ENCODE measurements at regions not wholly inside any gene's neighbourhood (a gene's known extent, or its start where the extent isn't known, plus 50 kb on each side); places are given as distances from the start of the nearest gene placed in this dataset.
"Not testable (repeated sequence)": the region's sequence is repeated elsewhere in the genome, so short reads cannot be mapped to it uniquely, and the experiment has no call there.

- H3K36me3 Mint-ChIP-seq (ENCODE audit: low read depth), result no peaks in the 10 kb centered on the region
Observed at GRCh38 chr10:101280511-101280910, 51.2 kb upstream of the LBX1 start.

GRCh38 chr10:101280921-101281320, 51.7 kb upstream of the LBX1 start:
- H3K9me3 Mint-ChIP-seq; H3K4me3 Mint-ChIP-seq; H3K36me3 Mint-ChIP-seq (ENCODE audit: low read depth); POLR2A ChIA-PET; DNase-seq; H3K27ac Mint-ChIP-seq; H3K4me1 Mint-ChIP-seq: not testable (repeated sequence)
- H3K27me3 Mint-ChIP-seq, result peaks cover 44% of the 10 kb centered on the region
- CTCF ChIA-PET, result interaction anchor here (0.5 kb wide), 1 partner anchor 162 kb away, joined by 3 read pairs; no protein-coding TSS in a partner anchor

More at GRCh38 chr10:101280511-101280910, 51.2 kb upstream of the LBX1 start:
- ChIA-PET POLR2A (no interaction called here), CTCF (no interaction called here)
- H3K27ac Mint-ChIP-seq, result no peak overlapping the region
- peaks cover 40% of the 10 kb centered on the region for H3K27me3 Mint-ChIP-seq
- H3K4me3 Mint-ChIP-seq, result no peak overlapping the region
- no peaks in the 10 kb centered on the region for H3K9me3 Mint-ChIP-seq
- DNase-seq, result no peak
- H3K4me1 Mint-ChIP-seq, result no peaks in the 10 kb centered on the region

- H3K27ac Mint-ChIP-seq, result no peak overlapping the region
- CTCF ChIA-PET, result interaction anchor here (1.2 kb wide), 1 partner anchor 69 kb away, joined by 3 read pairs; no protein-coding TSS in a partner anchor
- no peak for DNase-seq
- H3K27me3 Mint-ChIP-seq, result peaks cover 58% of the 10 kb centered on the region
- H3K4me1 Mint-ChIP-seq, result no peaks in the 10 kb centered on the region
- no peaks in the 10 kb centered on the region for H3K9me3 Mint-ChIP-seq
- H3K36me3 Mint-ChIP-seq (ENCODE audit: low read depth), result no peaks in the 10 kb centered on the region
- POLR2A ChIA-PET, result no interaction called here
- no peak overlapping the region for H3K4me3 Mint-ChIP-seq
Observed at GRCh38 chr10:101282947-101283346, 53.7 kb upstream of the LBX1 start.

- H3K4me1 Mint-ChIP-seq, result no peaks in the 10 kb centered on the region
- CTCF ChIA-PET, result no interaction called here
Observed at GRCh38 chr10:101283762-101284100, 54.5 kb upstream of the LBX1 start.

GRCh38 chr10:101284101-101284743, 55.0 kb upstream of the LBX1 start:
- H3K27me3 Mint-ChIP-seq, result peaks cover 63% of the 10 kb centered on the region
- no peak overlapping the region for H3K27ac Mint-ChIP-seq
- no peak for DNase-seq
- H3K4me1 Mint-ChIP-seq, result no peaks in the 10 kb centered on the region
- no peaks in the 10 kb centered on the region for H3K9me3 Mint-ChIP-seq
- ChIA-PET POLR2A (no interaction called here), CTCF (no interaction called here)
- no peaks in the 10 kb centered on the region for H3K36me3 Mint-ChIP-seq (ENCODE audit: low read depth)
- no peak overlapping the region for H3K4me3 Mint-ChIP-seq

More at GRCh38 chr10:101283762-101284100, 54.5 kb upstream of the LBX1 start:
- DNase-seq, result no peak
- Mint-ChIP-seq H3K9me3 (no peaks in the 10 kb centered on the region), H3K27me3 (peaks cover 61% of the 10 kb centered on the region), H3K27ac (no peak overlapping the region), H3K4me3 (no peak overlapping the region), H3K36me3 (ENCODE audit: low read depth) (no peaks in the 10 kb centered on the region)
- POLR2A ChIA-PET, result no interaction called here

GRCh38 chr10:101284744-101285463, 55.6 kb upstream of the LBX1 start:
- ChIA-PET POLR2A (no interaction called here), CTCF (interaction anchor here (0.5 kb wide), 1 partner anchor 182 kb away, joined by 3 read pairs; no protein-coding TSS in a partner anchor)
- Mint-ChIP-seq H3K27ac (no peak overlapping the region), H3K4me1 (no peaks in the 10 kb centered on the region), H3K27me3 (peaks cover 68% of the 10 kb centered on the region), H3K4me3 (no peak overlapping the region), H3K36me3 (ENCODE audit: low read depth) (no peaks in the 10 kb centered on the region), H3K9me3 (no peaks in the 10 kb centered on the region)
- DNase-seq, result no peak

- Mint-ChIP-seq H3K27me3 (peaks cover 75% of the 10 kb centered on the region), H3K4me3 (no peak overlapping the region), H3K27ac (no peak overlapping the region), H3K4me1 (no peaks in the 10 kb centered on the region), H3K36me3 (ENCODE audit: low read depth) (no peaks in the 10 kb centered on the region), H3K9me3 (no peaks in the 10 kb centered on the region)
- POLR2A ChIA-PET, result no interaction called here
- DNase-seq, result no peak
- CTCF ChIA-PET, result no interaction called here
Observed at GRCh38 chr10:101285519-101286070, 56.3 kb upstream of the LBX1 start.

- Mint-ChIP-seq H3K4me1 (peaks cover 3% of the 10 kb centered on the region), H3K27me3 (peaks cover 79% of the 10 kb centered on the region), H3K36me3 (ENCODE audit: low read depth) (no peaks in the 10 kb centered on the region), H3K27ac (no peak overlapping the region), H3K4me3 (no peak overlapping the region), H3K9me3 (no peaks in the 10 kb centered on the region)
- no peak for DNase-seq
- POLR2A ChIA-PET, result no interaction called here
- CTCF ChIA-PET, result no interaction called here
Observed at GRCh38 chr10:101286248-101287046, 57.2 kb upstream of the LBX1 start.

- Mint-ChIP-seq H3K36me3 (ENCODE audit: low read depth) (no peaks in the 10 kb centered on the region), H3K27me3 (peaks cover 79% of the 10 kb centered on the region), H3K4me1 (peaks cover 6% of the 10 kb centered on the region), H3K27ac (no peak overlapping the region), H3K9me3 (no peaks in the 10 kb centered on the region), H3K4me3 (no peak overlapping the region)
- DNase-seq, result no peak
- ChIA-PET POLR2A (no interaction called here), CTCF (interaction anchor here (1.0 kb wide), 1 partner anchor 11 kb away, joined by 4 read pairs; no protein-coding TSS in a partner anchor)
Observed at GRCh38 chr10:101287183-101287996, 58.1 kb upstream of the LBX1 start.

- no peak for DNase-seq
- Mint-ChIP-seq H3K4me3 (no peak overlapping the region), H3K9me3 (no peaks in the 10 kb centered on the region), H3K4me1 (peaks cover 6% of the 10 kb centered on the region), H3K27ac (no peak overlapping the region), H3K36me3 (ENCODE audit: low read depth) (no peaks in the 10 kb centered on the region), H3K27me3 (peaks cover 80% of the 10 kb centered on the region)
- ChIA-PET CTCF (interaction anchor here (0.7 to 1.2 kb wide), 3 partner anchors 10 to 154 kb away, joined by 3 to 5 read pairs (median 4); no protein-coding TSS in a partner anchor), POLR2A (no interaction called here)
Observed at GRCh38 chr10:101287997-101288635, 58.9 kb upstream of the LBX1 start.

- H3K4me3 Mint-ChIP-seq, result no peak overlapping the region
- no peak for DNase-seq
- H3K9me3 Mint-ChIP-seq, result no peaks in the 10 kb centered on the region
- H3K27ac Mint-ChIP-seq, result no peak overlapping the region
- ChIA-PET POLR2A (no interaction called here), CTCF (interaction anchor here (0.9 to 4.5 kb wide), 4 partner anchors 76 to 155 kb away, joined by 4 to 34 read pairs (median 6); no protein-coding TSS in a partner anchor)
- peaks cover 80% of the 10 kb centered on the region for H3K27me3 Mint-ChIP-seq
- H3K4me1 Mint-ChIP-seq, result peaks cover 6% of the 10 kb centered on the region
- no peaks in the 10 kb centered on the region for H3K36me3 Mint-ChIP-seq (ENCODE audit: low read depth)
Observed at GRCh38 chr10:101289541-101289940, 60.3 kb upstream of the LBX1 start.

- Mint-ChIP-seq H3K36me3 (ENCODE audit: low read depth) (no peaks in the 10 kb centered on the region), H3K9me3 (no peaks in the 10 kb centered on the region), H3K27ac (no peak overlapping the region), H3K27me3 (peaks cover 77% of the 10 kb centered on the region), H3K4me3 (no peak overlapping the region), H3K4me1 (peaks cover 6% of the 10 kb centered on the region)
- ChIA-PET CTCF (interaction anchor here (0.9 to 4.5 kb wide), 5 partner anchors 77 to 278 kb away, joined by 3 to 34 read pairs (median 4); no protein-coding TSS in a partner anchor), POLR2A (no interaction called here)
- DNase-seq, result no peak
Observed at GRCh38 chr10:101290431-101290830, 61.2 kb upstream of the LBX1 start.
